Activated T-cell treated with anti-CD3 and anti-CD28 coated beads for 24 hours (primary cell): ENCODE measurements at regions not wholly inside any gene's neighbourhood (a gene's known extent, or its start where the extent isn't known, plus 50 kb on each side); places are given as distances from the start of the nearest gene placed in this dataset.
"Not testable (repeated sequence)": the region's sequence is repeated elsewhere in the genome, so short reads cannot be mapped to it uniquely, and the experiment has no call there.

ENCODE experiments used
- DNase-seq: peaks from one replicate; pipeline ENCODE4 v3.0.0-alpha.2; 2020; ENCODE audit warnings: low read depth

GRCh38 chr6:133052465-133052864 lies 188.7 kb upstream of the EYA4 start:
- no peak for DNase-seq

- DNase-seq = no peak
Observed at GRCh38 chr6:133055441-133055966, 185.7 kb upstream of the EYA4 start.

GRCh38 chr6:133057352-133057751 lies 183.8 kb upstream of the EYA4 start:
- no peak for DNase-seq

GRCh38 chr6:133062077-133062476 lies 179.1 kb upstream of the EYA4 start:
- no peak for DNase-seq

DNA sequence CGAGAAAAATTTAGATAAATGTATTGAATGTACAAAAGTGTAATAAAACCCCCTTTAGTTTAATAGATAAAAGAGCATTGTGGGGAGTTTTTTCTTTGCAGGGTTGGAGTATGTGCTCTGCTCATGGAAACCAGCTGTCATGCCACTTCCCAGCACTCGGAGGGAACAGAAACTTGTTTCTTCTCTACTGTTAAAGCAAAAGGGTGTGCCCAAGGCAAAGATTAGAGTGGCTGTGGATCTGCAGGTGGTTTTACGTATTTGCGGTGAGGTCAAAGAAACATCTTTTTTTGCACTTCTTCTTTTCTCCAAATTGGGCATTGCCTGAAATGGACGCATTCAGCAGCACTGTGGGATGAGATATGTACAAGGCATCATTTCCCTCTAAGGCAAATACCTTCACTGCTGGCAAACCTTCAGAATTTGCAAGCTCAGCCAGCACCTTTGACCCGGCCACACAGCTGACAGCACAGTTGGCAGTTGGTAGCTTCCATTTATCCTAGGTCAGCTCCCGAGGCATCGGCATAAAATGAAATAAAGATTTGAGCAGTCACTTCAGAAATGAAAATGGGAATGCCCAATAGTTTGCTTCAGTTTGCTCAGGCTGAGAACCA lies 178.4 kb upstream of the EYA4 start:
- DNase-seq = no peak

DNA sequence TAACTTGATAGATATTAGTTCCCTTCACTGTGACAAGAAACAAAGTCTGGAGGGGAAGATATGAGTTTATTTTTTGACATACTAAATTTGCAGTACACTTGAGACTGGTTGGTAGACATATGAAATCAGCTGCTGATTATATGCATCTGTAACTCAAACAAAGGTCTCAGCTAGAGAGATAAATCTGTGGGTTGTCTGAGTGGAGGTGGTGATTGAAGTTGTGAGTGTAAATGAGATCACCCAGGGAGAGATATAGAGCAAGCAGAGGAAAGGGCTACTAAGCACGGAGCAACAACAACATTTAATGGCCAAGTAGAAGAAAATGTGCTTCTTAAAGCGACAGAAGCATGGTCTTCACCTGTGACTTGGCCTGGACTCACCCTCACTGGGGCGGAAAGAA lies 173.2 kb upstream of the EYA4 start:
- no peak for DNase-seq

- DNase-seq = no peak
Observed at GRCh38 chr6:133070410-133071043, 170.6 kb upstream of the EYA4 start.

DNA sequence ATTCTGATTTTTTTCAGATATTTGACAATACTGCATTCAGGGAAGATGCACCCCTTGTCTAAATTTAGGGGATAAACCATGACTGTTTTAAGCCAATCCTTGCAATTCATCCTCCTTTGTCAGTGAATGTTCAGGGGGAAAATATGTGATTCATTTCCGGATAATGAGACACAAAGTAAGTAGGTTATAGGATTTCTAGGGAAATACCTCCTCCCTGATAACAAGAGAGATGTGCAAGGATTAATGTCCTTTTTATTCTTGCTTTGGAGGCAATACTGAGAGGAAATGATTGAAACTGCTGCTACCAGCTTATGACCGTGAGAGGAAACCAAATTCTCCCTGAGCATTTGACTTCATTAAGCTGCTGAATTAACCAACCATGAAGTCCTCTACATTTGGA lies 161.3 kb upstream of the EYA4 start:
- no peak for DNase-seq

GRCh38 chr6:133083248-133083967 lies 157.7 kb upstream of the EYA4 start:
- no peak for DNase-seq

DNA sequence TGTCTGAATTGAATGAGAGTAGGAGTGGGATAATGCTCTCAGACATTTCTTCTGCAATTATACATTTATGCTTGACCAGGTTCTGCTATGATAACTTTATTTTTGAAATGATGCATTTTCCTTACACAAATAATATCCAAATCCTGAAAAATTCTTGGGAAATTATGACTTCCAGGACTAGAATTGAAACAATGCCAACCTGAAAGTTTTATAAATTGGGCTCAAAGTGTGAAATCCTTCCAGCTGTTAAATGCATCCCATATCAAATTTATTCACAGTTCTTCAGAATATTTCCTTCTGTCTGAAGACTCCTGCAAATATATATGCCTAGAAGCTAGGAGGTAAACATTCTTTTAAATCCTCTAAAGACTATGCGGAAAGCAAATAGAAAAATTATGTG lies 155.7 kb upstream of the EYA4 start:
- no peak for DNase-seq

DNA sequence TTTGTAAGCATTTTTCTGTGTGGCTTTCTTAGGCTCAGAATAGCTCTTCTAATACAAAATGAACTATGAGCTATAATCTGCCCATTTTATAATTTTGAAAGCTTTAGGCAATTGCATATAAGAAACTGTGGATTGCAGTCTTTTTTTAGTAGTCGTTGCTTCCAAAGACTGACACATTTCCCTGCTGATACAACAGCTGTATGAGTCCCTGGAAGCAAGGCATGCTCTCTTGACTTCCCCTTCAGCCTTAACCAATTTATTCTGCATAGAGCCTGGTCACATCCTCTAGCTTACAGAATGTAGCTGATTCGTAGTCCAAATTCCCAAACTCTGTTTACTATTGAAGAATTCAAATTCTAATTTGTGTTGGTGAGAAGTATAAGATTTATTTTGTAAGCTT lies 155.3 kb upstream of the EYA4 start:
- no peak for DNase-seq

DNA sequence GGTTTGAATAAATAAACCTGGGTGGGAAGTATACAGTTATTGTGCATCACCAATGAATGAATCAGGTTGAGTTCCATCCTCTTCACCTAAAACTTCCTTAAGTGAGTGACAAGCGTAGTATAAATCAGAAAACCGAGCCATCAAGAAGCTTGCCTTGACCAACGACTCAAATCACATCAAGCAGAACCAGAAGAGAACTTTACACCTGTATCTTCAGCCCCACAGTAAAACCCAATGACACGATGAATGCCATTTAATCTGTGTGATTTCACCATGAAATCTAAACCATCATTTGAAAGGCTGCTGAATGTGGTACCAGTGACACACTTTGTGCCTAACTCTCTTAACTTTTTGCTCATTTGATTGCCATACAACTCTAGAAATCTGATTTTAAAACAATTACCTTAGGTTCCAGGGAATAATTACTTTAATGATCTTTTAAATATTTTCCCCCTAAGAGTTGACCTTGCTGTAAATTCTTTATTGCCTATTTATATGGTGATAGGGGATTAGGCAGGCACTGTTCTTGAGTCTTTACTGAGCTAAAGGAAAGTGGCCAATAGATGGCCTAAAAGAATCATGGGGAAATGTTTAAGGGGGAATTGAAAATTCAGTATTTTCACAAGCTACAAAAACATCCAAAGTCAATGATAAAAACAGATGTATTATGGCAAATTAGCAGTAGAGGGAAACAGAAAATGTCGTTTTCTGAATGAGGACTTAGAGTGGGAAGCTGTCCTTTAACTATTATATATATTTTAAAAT lies 152.0 kb upstream of the EYA4 start:
- DNase-seq = no peak

DNA sequence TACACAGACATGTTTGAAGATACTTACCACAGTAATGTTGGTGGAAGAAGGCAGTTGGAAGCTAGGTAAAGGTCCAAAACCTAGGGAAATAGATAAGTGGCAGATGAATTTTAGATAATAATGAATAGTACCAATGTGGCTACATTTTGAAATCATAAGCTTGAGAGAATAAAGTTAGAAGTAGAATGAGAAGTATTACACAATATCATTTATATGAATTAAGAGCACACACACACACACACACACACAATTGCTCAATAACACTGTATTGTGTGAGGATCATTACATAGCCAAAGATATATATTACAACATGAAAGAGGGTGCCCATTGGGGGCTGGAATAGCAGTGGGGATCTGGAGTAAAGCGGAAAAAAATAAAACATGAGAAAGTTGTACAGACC lies 149.0 kb upstream of the EYA4 start:
- DNase-seq = no peak

DNA sequence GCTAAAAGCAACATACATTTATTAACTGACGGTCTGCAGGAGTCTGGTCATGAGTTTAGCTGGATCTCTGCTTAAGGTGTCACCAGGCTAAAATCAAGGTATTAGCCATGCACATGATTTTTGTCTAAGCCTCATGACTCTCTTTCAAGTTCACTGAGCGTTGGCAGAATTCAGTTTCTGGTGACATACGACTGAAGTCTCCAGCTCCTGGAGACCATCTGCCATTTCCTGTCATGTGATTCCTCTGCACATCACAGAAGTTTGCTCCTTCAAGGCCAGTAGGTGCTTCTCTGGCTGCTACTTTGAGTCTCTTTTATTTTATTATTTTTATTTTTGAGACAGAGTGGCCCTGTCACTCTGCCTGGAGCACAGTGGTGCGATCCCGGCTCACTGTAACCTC lies 148.4 kb upstream of the EYA4 start:
- no peak for DNase-seq

DNA sequence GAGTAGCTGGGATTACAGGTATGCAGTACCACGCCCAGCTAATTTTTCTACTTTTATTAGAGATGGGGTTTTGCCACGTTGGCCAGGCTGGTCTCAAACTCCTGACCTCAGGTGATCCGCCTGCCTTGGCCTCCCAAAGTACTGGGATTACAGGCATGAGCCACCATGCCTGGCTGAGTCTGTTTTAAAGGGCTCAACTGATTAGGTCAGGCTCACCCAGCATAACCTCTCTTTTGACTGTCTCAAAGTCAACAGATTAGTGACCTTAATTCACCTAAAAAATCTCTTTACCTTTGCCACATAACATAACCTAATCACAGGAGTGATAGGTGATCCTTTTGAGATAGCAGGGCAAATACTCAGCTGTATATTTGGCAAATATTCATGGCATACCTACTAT lies 147.9 kb upstream of the EYA4 start:
- not testable (repeated sequence) for DNase-seq

- no peak for DNase-seq
Observed at GRCh38 chr6:133093956-133094355, 147.2 kb upstream of the EYA4 start.

- DNase-seq = no peak
Observed at GRCh38 chr6:133097208-133097607, 143.9 kb upstream of the EYA4 start.

GRCh38 chr6:133099573-133099972 lies 141.6 kb upstream of the EYA4 start:
- no peak for DNase-seq

- DNase-seq = no peak
Observed at GRCh38 chr6:133100865-133101264, 140.3 kb upstream of the EYA4 start.

GRCh38 chr6:133101790-133102189 lies 139.4 kb upstream of the EYA4 start:
- no peak for DNase-seq

DNA sequence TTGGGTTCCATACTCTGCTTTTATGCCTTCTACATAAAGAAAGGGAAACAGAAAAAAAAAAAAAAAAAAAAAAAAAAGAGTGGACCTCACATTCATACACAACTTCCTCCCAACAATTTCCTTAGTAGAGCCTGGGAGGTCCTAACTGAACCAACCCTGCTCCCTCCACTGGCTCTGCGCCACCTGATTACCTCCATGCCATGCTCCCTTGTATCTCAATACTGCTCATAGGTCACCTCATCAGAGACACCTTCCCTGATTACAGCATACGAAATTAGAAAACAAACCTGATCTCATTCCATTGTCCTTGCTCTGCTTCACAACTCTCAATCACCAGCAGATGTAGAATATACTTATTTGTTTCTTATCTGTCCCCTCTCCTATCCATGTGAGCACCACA lies 134.2 kb upstream of the EYA4 start:
- no peak for DNase-seq

DNA sequence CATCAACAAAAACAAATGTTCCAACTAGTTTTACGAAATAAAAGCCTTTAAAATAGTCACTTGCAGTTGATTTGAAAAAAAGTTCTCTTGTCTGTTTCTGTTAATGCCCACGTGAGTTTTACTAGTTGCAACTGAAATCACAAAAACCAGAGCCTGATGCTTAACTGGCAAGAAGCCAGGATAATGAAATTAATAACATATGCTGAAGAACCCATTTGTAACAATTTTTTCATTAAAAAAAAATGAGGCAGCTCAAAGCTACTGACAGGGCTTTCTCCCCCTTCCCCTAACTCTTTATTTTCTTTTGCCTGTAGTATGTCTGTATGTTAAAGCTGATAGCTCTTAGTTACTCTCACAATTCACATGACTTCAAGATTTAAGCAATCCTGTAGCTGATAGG lies 132.7 kb upstream of the EYA4 start:
- no peak for DNase-seq

DNA sequence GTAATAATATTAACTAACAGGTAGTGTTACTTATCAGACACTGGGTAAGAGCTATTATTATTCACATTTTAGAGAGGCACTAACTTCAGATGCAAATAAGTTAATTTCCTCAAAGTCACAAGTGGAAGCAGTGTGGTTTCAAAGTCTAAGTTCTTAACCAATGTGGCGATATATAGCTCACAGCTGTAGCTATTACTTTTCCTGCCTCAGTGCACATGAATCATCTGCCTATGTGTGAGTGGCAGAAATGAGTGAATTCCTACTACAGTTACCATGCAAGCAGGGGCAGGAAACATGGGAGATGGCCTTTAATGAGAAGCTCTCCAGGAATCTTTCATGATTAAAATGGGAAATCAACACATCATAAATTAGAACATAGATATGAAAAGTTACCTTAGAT lies 126.2 kb upstream of the EYA4 start:
- no peak for DNase-seq
